Activated CD4-positive, CD25-positive, alpha-beta regulatory T cell treated with anti-CD3 and anti-CD28 coated beads, Interleukin-2, amount 50 U/mL, for 24 hours (primary cell): ENCODE measurements at regions not wholly inside any gene's neighbourhood (a gene's known extent, or its start where the extent isn't known, plus 50 kb on each side); places are given as distances from the start of the nearest gene placed in this dataset.

Experiments used
- ATAC-seq, 2 donors: fragments of 150-1000 bp; cut with Tn5 transposase; one replicate each; pipeline ENCODE4 v1.10.0; 2021; ENCODE audit warnings: mild to moderate bottlenecking in 1 of 2, moderate library complexity in 1 of 2

DNA sequence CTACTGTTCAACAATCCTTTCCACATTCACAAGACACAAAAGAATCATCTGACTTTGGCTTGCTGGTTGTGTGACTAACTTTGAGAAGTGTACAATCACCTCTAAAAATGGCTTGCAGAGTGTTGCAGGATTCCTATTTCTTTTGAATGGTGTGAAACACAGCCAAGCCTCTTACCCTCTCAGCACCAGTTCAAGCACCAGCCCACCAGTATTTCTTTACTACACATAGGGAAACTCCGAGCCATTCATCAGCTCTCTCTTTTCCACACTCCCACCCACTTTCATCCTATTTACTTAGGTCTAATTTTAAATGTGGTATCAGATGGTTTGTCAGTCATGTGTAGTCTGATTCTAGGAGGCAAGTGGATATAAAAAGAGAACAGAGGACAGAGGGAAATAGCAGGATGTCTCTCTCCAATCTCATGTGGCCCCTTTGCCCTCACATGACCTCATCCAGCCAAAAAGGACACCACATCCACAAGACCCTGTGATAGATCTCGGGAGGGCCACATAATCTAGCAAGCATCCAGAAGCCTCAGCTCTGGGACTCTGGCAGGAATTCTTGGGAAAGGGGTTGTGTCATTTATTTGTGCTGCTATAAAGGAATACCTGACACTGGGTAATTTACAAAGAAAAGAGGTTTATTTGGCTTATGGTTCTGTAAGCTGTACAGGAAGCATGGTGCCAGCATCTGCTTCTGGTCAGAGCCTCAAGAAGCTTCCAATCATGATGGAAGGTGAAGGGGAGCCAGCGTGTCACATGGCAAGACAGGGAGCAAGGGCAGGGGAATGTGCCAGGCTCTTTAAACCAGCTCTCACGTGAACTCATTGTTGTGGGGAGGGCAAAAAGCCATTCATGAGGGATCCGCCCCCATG is 66.8 kb upstream of the NEBL start:
- ATAC-seq = no peak

DNA sequence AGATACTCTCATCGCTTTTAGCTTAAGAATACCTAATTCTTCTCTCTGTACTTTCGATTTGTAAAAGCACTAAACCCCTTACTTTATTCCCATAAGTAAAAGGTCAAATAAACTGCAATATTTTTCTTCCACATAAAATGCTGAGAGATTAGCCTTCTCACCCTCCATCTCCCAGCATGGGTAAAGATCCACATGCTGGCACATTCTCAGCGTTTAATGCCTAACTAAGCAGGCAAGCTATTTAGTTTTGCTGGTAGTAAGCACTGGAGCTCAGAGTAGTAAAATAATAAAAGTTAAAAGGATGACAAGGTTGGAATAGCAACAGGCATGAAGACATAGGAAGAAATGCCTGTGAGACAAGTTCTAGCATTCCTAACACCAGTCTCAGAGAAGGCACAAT is 65.9 kb upstream of the NEBL start:
- ATAC-seq = no peak

DNA sequence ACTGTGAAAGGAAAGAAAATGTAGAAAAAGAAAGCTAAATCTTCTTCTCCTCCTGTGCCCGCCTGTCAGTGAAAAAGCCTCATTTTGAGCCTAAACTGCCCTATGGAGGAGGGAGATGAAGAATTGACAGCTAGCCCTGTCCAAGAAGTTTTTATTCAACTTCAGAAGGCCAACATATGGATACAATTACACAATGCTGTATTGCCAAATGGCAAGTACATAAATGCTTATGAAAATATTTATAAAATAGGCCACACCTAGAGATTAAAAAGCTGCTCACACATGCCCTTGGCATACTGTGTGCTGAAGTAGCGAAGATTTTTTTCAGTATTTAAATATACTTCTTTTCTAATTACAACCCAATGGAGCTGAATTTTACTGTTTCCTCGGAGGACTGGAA is 65.1 kb upstream of the NEBL start:
- ATAC-seq = no peak

DNA sequence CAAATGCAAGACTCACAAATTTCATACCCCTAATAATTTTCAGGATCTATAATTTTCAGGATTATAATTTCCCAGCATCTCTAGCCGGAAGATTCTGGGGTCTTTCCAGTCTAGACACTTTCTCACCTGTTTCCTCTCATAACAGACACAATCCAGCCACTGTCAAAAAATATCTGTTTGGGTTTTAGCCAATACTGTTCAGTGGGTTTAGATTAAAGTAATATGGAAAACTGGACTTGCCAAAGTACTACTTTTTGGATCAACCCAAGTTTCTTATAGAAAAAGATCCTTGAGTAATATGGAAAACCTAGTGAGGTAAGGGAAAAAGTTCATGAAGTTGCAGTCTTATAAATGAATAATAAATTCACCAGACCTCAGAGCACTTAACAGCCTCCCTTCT is 62.1 kb upstream of the NEBL start:
- ATAC-seq = no peak

DNA sequence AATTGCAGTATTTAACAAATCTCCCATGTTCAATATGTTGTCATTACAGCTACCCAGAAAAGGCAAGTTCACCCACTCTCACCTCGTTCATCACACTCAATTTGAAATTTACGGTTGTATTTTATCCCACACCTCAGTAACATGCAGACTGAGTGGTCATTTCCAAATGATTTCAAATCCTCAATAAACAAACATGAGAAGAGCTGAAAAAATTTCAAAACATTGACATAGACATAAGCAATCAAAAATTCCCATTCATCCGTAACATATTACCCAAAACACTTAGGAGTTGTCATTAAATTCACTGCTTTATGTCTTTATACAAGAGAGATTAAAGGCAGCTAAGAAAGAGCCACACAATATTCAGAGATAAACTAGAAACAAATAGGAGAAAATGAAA is 61.7 kb upstream of the NEBL start:
- no peak for ATAC-seq

DNA sequence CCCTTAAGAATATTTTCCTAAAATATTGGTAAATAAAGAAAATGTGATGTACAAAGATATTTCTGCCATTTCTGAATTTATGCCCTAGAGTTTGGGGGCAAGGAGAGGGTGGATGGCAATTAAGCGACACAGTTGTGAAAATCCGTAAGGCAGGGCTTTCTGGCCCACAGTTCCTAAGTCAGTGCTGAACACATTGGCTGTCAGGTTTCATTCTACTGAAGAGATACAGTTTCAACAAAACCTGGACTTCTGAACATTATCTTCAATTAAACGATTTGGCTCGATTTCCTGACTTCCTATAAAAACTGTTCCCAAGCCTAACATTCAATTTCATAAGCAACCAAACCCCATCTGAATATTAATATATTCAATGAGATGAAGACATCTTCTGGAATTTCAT is 61.1 kb upstream of the NEBL start:
- no peak for ATAC-seq

DNA sequence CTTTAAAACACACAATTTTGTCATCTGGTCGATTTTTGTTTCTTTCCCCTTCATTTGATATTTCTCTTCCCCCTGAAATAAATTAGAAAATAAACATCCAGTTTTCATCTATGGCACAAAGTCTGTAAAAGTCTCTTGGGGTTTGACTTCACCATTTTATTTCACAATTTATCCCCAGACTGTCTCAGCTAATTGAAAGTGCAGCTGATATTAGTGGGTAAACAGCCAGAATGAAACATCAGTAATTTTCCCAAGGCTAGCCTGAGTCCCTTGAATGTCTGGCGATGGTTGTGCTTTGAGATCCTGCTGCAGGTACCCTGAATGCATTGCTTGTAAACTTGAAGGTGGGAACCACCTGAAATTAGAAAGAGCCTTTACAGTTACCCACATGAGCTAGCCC is 60.6 kb upstream of the NEBL start:
- ATAC-seq = no peak

DNA sequence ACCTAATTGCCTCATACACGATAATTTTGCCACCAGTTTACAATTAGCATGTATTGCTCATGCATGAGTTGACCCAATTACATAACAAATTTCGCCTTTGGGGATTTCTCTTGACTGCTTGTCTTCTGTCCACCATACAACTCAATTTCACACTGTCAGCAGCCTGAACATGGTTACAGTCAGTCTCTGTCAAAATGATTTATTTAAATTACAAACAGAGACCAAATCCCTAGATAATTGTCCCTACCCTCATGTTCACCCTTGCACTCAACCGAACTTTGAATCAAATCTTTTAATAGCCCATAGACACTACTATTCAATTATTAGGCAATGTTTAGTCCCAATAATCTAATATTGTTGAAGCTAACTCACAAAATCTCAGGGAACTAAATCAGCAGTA is 59.7 kb upstream of the NEBL start:
- ATAC-seq = no peak

DNA sequence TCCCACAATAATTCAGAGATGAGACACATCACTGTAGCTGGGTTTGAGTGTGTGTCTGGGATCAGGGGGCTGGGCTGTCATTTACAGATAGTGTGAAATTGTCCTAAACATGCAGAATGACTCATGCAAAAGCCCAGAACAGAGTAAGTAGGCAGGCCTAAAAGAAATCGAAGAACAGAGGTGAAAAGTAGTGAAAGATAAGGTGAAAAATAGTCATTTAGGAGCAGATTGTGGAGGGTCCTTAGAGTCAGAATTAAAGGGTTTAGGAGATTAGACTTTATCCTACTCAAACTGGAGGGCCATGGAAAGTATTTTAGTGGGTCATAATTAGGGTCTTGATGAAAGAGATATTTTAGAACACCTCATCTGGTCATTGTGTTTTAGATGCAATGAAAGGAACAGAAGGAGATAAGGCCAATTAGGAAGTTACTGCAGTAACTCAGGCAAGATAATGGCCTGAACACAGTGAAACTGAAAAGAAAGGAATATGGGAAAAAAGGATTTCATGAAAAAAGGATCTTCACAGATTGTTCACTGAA is 58.3 kb upstream of the NEBL start:
- ATAC-seq = peak; percentile 38 to 63

DNA sequence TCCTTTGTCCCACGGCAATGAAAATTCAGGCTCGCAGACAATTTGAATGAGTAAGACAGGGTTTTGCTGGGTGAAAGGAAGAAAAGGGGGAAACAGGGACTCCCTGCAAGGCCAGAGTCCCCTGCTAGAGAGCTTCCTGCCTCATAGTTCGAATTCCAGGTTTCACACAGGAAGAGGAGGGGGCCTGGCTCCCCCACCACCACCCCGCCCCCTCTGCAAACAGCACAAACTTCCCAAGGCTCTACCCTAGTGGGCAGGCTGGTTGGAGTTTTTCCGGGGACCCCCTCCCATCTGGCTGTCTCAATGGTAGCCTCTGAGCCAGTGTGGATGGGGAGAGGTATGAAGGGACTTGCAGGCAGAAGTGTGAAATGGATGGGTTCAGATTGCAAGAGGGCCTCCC is 57.4 kb upstream of the NEBL start:
- no peak for ATAC-seq

DNA sequence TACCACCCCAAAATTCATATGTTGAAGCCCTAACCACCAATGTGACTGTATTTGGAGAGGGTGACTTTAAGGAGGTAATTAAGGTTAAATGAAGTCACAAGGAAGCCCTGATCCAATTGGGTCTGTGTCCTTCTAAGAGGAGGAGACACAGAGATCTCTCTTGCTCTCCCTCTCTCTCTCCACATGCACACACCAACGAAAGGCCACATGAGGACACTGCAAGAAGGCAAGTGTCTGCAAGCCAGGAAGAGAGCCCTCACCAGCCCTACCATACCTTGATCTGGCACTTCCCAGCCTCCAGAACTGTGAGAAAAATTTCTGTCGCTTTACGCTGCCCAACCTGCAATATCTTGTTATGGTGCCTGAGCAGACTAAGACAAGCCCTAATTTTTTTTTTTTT is 56.0 kb upstream of the NEBL start:
- ATAC-seq = no peak

DNA sequence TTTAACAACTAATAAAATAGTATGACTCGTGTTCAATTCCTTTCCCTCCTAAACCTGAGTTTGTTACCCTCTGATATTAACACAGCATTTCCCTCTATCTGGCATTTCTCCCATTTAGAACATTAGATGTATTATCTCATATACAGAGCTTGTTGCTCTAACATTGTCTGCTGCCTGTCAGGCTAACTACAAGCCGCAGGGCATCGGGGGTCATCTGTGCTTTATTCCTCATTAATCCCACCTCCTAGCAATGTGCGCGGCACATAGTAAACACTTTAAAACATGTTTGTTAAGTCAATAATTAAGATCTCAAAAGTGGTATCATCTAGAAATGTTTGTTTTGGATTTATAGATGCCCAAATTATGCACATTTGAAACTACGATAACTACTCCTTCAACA is 52.9 kb upstream of the NEBL start:
- ATAC-seq = no peak

DNA sequence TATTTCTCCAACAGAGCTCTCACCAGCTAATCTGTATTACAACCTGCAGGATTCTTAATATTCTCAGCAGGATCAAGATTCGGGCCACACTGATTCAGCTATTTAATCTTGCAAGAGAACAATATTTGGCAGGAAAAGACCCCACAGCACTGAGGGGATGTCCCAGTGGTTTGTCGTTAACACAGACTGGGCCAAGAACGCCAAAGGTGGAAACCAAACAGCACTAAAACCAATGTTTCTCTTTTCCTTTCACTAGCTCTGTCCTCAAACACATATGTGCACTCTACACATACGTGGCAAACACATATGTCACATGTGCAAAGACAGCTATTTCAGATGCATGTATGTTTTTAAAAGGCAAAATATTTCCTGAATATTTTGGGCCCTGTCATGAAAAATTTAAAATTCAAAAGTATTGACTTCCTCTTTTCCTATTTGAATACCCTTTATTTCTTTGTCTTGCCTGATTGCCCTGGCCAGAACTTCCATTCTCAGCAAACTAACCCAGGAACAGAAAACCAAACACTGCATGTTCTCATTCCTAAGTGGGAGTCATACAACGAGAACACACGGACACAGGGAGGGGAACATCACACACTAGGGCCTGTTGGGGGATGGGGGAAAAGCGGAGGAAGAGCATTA is 51.7 kb upstream of the NEBL start:
- ATAC-seq = no peak
